RWPE1 (cell line): ENCODE measurements at regions not wholly inside any gene's neighbourhood (a gene's known extent, or its start where the extent isn't known, plus 50 kb on each side); places are given as distances from the start of the nearest gene placed in this dataset.

Experiments
- CTCF ChIA-PET: fragments of 350-600 bp; sonication (Branson Sonifier 250); formaldehyde crosslinking; extraction: SDS; loops from one replicate; lab custom pipeline; 2021; lab: Yijun Ruan, JAX
- POLR2A ChIA-PET: fragments of 400-600 bp; formaldehyde crosslinking; extraction: SDS; loops from one replicate; lab custom pipeline; 2020; ENCODE audit warnings: antibody characterized with exemption; ENCODE audit not compliant: low non-redundant PET; lab: Yijun Ruan, JAX
- DNase-seq: peaks from one replicate; pipeline ENCODE4 v3.0.0; 2012; ENCODE audit warnings: low spot score
- H3K27ac ChIP-seq: fragments of 450-650 bp; 2 replicates; pipeline ENCODE4 v1.5.1; 2017
- CTCF ChIP-seq: fragments of 450-650 bp; conservative IDR thresholded peaks from 2 replicates; pipeline ENCODE4 v1.5.1; 2017; ENCODE audit warnings: low read depth, mild to moderate bottlenecking

- POLR2A ChIA-PET, result no interaction called here
- no peak for TF ChIP-seq CTCF
- H3K27ac ChIP-seq, result no peak overlapping the region
- DNase-seq, result no peak
- CTCF ChIA-PET, result interaction anchor here (0.6 kb wide), 1 partner anchor 944 kb away, joined by 3 read pairs; no protein-coding TSS in a partner anchor
These were observed 107.5 kb upstream of the C14orf180 start for GRCh38 chr14:104472073-104472472.

DNA sequence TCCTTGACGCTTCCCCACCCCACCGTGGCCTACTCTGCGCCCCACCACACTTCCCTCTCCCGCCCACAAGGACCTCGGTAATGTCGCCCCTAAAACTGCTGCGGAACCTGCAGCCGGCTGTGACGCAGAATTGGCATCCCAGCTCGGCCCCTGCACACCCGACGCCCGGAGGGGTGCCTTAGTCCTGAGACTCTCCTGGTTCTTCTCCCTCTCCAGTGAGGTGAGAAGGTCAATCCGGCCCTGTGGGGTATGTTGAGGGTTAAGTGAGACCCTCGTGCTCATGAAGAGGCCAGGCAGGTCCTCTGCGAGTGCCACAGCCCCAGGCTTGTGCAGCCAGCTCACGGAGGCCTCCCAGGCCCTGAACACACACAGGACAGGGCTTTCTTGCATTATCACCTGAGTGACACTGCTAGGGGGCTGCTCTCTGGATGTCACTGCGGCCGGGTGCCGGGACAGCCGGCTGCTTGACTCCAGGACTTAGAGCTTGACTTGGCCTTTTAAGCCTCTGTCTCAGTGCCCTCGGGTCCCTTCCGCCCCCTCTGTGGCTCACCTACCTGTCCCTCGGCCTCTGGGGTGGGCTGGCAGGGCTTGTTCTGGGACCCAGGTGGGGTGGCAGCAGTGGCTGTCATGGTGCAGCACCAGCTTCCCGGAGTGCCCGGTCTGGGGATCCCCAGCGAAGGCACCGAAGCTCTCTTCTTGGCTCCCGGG, 106.9 kb upstream of the C14orf180 start:
- H3K27ac ChIP-seq, result no peak overlapping the region
- POLR2A ChIA-PET, result no interaction called here
- DNase-seq, result no peak
- CTCF ChIA-PET, result interaction anchor here (0.6 kb wide), 1 partner anchor 943 kb away, joined by 3 read pairs; no protein-coding TSS in a partner anchor
- no peak for TF ChIP-seq CTCF

DNA sequence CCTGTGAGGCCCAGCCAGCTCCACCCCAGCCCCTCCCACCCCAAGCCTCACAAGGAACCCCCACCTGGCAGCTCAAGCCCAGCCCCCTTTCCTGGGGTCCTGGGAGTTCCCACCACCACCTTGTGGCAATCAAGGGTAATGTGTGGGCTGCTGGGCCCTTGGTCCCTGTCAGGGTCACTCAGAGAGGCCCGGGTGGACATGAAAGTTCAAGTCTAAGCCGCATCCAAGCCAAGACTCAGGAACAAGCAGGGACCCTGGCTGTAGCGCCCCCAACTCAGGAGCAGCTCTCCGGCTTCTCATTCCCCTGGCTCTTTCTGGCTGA, 106.4 kb upstream of the C14orf180 start:
- ChIA-PET POLR2A (no interaction called here), CTCF (no interaction called here)
- no peak for DNase-seq
- no peak for TF ChIP-seq CTCF
- H3K27ac ChIP-seq, result no peak overlapping the region

DNA sequence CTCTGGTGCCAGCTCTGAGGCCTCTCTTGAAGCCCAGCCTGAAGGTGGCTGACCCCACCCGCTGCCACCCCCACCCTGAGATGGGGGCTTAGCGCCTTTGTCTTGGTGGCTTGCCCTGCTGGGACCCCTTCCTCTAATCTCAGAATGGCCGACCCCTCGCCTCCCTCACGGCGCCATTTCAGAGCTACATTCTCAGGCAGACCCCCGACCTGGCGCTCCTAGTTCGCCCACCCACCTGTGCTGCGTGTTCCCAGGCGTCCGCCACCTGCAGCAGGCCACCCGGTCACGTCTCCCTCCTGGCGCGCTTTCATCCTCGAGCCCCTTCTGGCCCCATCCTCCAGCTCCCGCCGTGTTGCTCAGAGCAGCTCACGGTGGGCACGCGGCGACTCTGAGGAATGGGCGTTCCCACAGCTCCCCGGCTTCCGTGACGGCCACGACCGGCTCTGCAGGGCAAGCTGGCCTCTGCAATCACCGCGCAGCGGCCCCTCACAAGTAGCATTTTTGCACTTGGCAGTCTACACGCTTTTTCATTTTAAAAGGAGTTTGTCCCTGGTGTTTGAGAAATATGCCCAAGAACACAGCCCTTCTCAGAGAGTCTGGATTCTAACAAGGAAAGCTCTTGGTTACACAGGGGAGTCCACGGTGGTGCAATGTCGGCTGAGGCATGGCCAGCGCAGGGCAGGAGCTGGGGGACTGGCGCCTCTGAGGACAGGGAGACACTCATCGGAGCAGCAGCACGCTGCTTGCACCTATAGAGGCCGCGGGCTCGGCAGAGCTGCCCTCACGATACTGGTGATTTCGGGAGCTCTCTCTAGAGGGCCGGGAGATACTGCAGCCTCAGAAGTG, 105.7 kb upstream of the C14orf180 start:
- TF ChIP-seq CTCF, result no peak
- POLR2A ChIA-PET, result no interaction called here
- no peak overlapping the region for H3K27ac ChIP-seq
- DNase-seq, result no peak
- CTCF ChIA-PET, result interaction anchor here (0.5 kb wide), 1 partner anchor 209 kb away, joined by 3 read pairs; no protein-coding TSS in a partner anchor

DNA sequence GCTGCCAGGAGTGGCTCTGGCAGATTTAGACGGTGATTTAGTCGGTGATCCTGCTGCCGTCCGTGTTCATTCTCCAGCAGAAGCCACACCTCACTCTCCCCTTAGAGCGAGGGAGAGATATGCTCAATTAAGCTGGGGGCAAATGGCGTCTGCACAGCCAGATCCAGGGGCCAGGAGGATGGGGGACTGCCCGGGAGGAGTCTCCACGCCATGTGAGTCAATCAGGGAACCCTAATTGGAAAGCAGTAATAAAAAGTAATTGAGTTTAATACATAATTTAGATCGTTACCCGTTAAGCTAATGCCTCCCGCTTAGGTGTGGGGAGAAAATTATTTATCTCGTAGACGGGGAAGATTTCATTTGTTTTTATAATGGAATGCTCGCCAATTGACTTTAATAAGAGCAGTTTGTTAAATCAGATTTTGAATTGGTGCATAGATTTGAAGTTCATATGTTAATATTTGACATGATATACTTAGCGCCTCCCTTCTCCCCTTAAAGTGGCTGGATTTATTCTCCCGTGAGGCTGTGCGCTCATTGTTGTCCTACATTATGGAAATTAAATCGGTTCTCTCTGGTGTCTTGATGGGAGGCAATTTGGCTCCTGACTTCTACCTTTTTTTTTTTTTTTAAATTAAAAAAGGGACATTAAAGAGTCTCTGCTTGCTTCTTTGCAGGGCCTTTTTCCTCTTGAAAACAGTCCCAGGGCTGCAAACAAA, 104.9 kb upstream of the C14orf180 start:
- no peak for DNase-seq
- TF ChIP-seq CTCF, result no peak
- ChIA-PET POLR2A (no interaction called here), CTCF (no interaction called here)
- no peak overlapping the region for H3K27ac ChIP-seq

DNA sequence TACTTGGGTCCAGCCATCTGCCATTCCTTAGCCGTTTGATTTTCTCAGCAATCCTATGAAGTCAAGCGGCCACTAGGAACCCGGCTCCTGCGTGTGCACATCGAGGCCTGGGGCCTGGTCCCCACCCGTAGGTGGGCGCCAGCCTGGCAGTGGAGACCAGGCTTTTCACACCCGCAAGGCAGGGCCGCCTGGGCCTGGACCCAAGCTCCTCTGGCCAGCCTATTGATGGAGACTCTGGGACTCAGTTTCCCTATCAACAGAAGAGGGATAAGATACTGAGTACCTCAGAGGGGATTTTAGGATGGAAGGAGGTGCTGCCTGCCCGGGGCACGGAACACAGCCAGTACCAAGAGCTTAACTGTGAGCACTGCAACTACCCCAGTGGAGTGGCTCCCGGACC, 104.3 kb upstream of the C14orf180 start:
- ChIA-PET CTCF (no interaction called here), POLR2A (no interaction called here)
- H3K27ac ChIP-seq, result no peak overlapping the region
- no peak for TF ChIP-seq CTCF
- DNase-seq, result no peak
